ENCODE measurements at regions not wholly inside any gene's neighbourhood (a gene's known extent, or its start where the extent isn't known, plus 50 kb on each side); places are given as distances from the start of the nearest gene placed in this dataset.

GRCh38 chr20:51079488-51079887 lies 56.6 kb upstream of the KCNG1 start:
- TF ChIP-seq, protein P1, sequence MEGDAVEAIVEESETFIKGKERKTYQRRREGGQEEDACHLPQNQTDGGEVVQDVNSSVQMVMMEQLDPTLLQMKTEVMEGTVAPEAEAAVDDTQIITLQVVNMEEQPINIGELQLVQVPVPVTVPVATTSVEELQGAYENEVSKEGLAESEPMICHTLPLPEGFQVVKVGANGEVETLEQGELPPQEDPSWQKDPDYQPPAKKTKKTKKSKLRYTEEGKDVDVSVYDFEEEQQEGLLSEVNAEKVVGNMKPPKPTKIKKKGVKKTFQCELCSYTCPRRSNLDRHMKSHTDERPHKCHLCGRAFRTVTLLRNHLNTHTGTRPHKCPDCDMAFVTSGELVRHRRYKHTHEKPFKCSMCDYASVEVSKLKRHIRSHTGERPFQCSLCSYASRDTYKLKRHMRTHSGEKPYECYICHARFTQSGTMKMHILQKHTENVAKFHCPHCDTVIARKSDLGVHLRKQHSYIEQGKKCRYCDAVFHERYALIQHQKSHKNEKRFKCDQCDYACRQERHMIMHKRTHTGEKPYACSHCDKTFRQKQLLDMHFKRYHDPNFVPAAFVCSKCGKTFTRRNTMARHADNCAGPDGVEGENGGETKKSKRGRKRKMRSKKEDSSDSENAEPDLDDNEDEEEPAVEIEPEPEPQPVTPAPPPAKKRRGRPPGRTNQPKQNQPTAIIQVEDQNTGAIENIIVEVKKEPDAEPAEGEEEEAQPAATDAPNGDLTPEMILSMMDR (IDR thresholded peaks at IDR 0.05; ENCODE audit: poor library complexity) = no peak
- no peak for TF ChIP-seq EZH2 (IDR thresholded peaks at IDR 0.05; ENCODE audit: borderline replicate concordance)

Measured in hepatocyte (in vitro differentiated cells).